Fibroblast of lung (primary cell): ENCODE measurements at regions not wholly inside any gene's neighbourhood (a gene's known extent, or its start where the extent isn't known, plus 50 kb on each side); places are given as distances from the start of the nearest gene placed in this dataset.

Experiments used
- DNase-seq, 2 donors: peaks; one replicate each; pipeline versions ENCODE4 v3.0.0 to v3.0.0-alpha.2; 2010; ENCODE audit warnings: low read depth in 2 of 2
- H2AFZ ChIP-seq: 2 replicates; pipeline ENCODE4 v1.5.1; 2012; ENCODE audit warnings: low read length, control low read depth, inconsistent platforms
- H3K27ac ChIP-seq: 2 replicates; pipeline ENCODE4 v1.5.1; 2011; ENCODE audit warnings: low read length, control low read depth; ENCODE audit not compliant: insufficient read depth
- H3K27me3 ChIP-seq: 2 replicates; pipeline ENCODE4 v1.5.1; 2011; ENCODE audit warnings: mild to moderate bottlenecking, low read length; ENCODE audit not compliant: control insufficient read depth, insufficient read depth
- H3K36me3 ChIP-seq: 2 replicates; pipeline ENCODE4 v1.5.1; 2011; ENCODE audit warnings: low read length; ENCODE audit not compliant: control insufficient read depth, insufficient read depth
- H3K4me1 ChIP-seq: 2 replicates; pipeline ENCODE4 v1.5.1; 2011; ENCODE audit warnings: low read length; ENCODE audit not compliant: control insufficient read depth, insufficient read depth; ENCODE audit errors: extremely low read depth
- H3K4me2 ChIP-seq: 2 replicates; pipeline ENCODE4 v1.5.1; 2011; ENCODE audit warnings: low read length, control low read depth; ENCODE audit not compliant: insufficient read depth; ENCODE audit errors: extremely low read depth
- H3K4me3 ChIP-seq, 4 experiments: fragments of 200-600 bp in 1 of 4; sonication (generic) in 1 of 4; replicated peaks in 1 of 4; 2 replicates each; pipeline ENCODE4 v1.5.1; 2011 to 2016; ENCODE audit warnings: low read length in 4 of 4, low read depth in 3 of 4, mild to moderate bottlenecking in 3 of 4, control low read depth in 2 of 4, inconsistent platforms in 1 of 4, mixed read lengths in 1 of 4; ENCODE audit not compliant: insufficient read depth in 1 of 4; ENCODE audit errors: control extremely low read depth in 1 of 4
- H3K79me2 ChIP-seq: 2 replicates; pipeline ENCODE4 v1.5.1; 2012; ENCODE audit warnings: mild to moderate bottlenecking, low read length, inconsistent platforms; ENCODE audit not compliant: control insufficient read depth, insufficient read depth
- H3K9ac ChIP-seq: 2 replicates; pipeline ENCODE4 v1.5.1; 2011; ENCODE audit warnings: mild to moderate bottlenecking, low read length, control low read depth; ENCODE audit not compliant: insufficient read depth
- H3K9me3 ChIP-seq: 2 replicates; pipeline ENCODE4 v1.5.1; 2012; ENCODE audit warnings: low read depth, low read length; ENCODE audit not compliant: control insufficient read depth, insufficient read depth
- H4K20me1 ChIP-seq: 2 replicates; pipeline ENCODE4 v1.5.1; 2011; ENCODE audit warnings: low read length; ENCODE audit not compliant: control insufficient read depth, insufficient read depth; ENCODE audit errors: extremely low read depth
- CTCF ChIP-seq, 2 donors: IDR thresholded peaks in 1 of 2; conservative IDR thresholded peaks in 1 of 2; 1 replicate in 1 of 2; 2 replicates in 1 of 2; pipeline ENCODE4 v1.5.1; 2011 to 2012; ENCODE audit warnings: low read length in 2 of 2, control low read depth in 1 of 2, inconsistent platforms in 1 of 2, low read depth in 1 of 2, mild to moderate bottlenecking in 1 of 2
- EZH2 ChIP-seq: IDR thresholded peaks from 2 replicates; pipeline ENCODE4 v1.5.1; 2012; ENCODE audit warnings: low read length, control low read depth, mild to moderate bottlenecking; ENCODE audit errors: missing control alignments

GRCh38 chr7:42587806-42588205 is 324.1 kb downstream of the C7orf25 start:
- Histone ChIP-seq H3K27me3 (no peaks in the 10 kb centered on the region), H3K4me1 (no peaks in the 10 kb centered on the region), H4K20me1 (no peaks in the 10 kb centered on the region), H3K9me3 (no peaks in the 10 kb centered on the region), H3K36me3 (no peaks in the 10 kb centered on the region), H3K79me2 (no peaks in the 10 kb centered on the region), H3K27ac (no peak overlapping the region), H3K4me2 (no peak overlapping the region), H3K4me3 (no peak overlapping the region), H2AFZ (no peak overlapping the region), H3K9ac (no peak overlapping the region)
- DNase-seq = no peak
- TF ChIP-seq CTCF (conservative IDR thresholded peaks at IDR 0.05 in 1 of 2, IDR thresholded peaks at IDR 0.05 in 1 of 2; ENCODE audit: low read depth in 1 of 2, low read length in 2 of 2) (no peak), EZH2 (no peak)

GRCh38 chr7:42580061-42580460 is 331.8 kb downstream of the C7orf25 start:
- H3K9ac ChIP-seq = no peak overlapping the region
- H3K4me3 ChIP-seq = no peak overlapping the region
- H3K4me2 ChIP-seq = no peak overlapping the region
- H3K27ac ChIP-seq = no peak overlapping the region
- H3K79me2 ChIP-seq = no peaks in the 10 kb centered on the region
- TF ChIP-seq CTCF (conservative IDR thresholded peaks at IDR 0.05 in 1 of 2, IDR thresholded peaks at IDR 0.05 in 1 of 2; ENCODE audit: low read depth in 1 of 2, low read length in 2 of 2) (no peak), EZH2 (no peak)
- no peaks in the 10 kb centered on the region for H3K36me3 ChIP-seq
- H4K20me1 ChIP-seq = no peaks in the 10 kb centered on the region
- no peak for DNase-seq
- H3K27me3 ChIP-seq = peaks cover 2% of the 10 kb centered on the region
- no peak overlapping the region for H2AFZ ChIP-seq
- H3K4me1 ChIP-seq = no peaks in the 10 kb centered on the region
- H3K9me3 ChIP-seq = no peaks in the 10 kb centered on the region

- H2AFZ ChIP-seq = no peak overlapping the region
- TF ChIP-seq CTCF (conservative IDR thresholded peaks at IDR 0.05 in 1 of 2, IDR thresholded peaks at IDR 0.05 in 1 of 2; ENCODE audit: low read depth in 1 of 2, low read length in 2 of 2) = no peak
- peak in 1 of 2 donors; percentile 61 for DNase-seq
- no peaks in the 10 kb centered on the region for H3K4me1 ChIP-seq
- H3K4me3 ChIP-seq = no peak overlapping the region
- no peaks in the 10 kb centered on the region for H3K36me3 ChIP-seq
- no peaks in the 10 kb centered on the region for H3K79me2 ChIP-seq
- H3K27me3 ChIP-seq = peaks cover 2% of the 10 kb centered on the region
- no peaks in the 10 kb centered on the region for H3K9me3 ChIP-seq
- no peak overlapping the region for H3K9ac ChIP-seq
- H4K20me1 ChIP-seq = no peaks in the 10 kb centered on the region
- no peak overlapping the region for H3K27ac ChIP-seq
- H3K4me2 ChIP-seq = no peak overlapping the region
These were observed 336.7 kb downstream of the C7orf25 start for GRCh38 chr7:42575171-42575570.
